ENCODE measurements at regions not wholly inside any gene's neighbourhood (a gene's known extent, or its start where the extent isn't known, plus 50 kb on each side); places are given as distances from the start of the nearest gene placed in this dataset.

DNA sequence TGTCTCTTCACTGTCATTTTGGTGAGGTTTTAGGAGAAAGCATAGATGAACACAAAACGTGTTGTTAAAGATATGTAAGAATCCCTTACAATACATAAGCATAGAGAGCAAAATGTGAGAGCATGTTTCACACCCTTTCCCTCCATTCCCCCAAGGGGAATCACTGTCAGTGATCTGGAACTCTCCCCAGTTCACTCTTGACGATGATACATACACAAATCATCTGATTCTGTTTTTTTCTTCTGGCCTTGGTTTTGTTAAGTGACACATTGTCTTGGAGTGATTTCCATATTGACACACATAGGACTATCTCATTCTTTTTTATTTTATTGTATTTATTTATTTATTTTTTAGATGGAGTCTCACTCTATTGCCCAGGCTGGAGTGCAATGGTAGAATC is 53.7 kb upstream of the TANC1 start:
- H3K9me3 Mint-ChIP-seq (ENCODE audit: low read depth) = no peaks in the 10 kb centered on the region
- CTCF ChIA-PET = no interaction called here
- H3K36me3 Mint-ChIP-seq = no peaks in the 10 kb centered on the region
- no peaks in the 10 kb centered on the region for H3K4me1 Mint-ChIP-seq
- no peak overlapping the region for H3K27ac Mint-ChIP-seq
- ATAC-seq (no peak), DNase-seq (no peak)
- H3K4me3 Mint-ChIP-seq = no peak overlapping the region
- H3K27me3 Mint-ChIP-seq = peaks cover 17% of the 10 kb centered on the region

DNA sequence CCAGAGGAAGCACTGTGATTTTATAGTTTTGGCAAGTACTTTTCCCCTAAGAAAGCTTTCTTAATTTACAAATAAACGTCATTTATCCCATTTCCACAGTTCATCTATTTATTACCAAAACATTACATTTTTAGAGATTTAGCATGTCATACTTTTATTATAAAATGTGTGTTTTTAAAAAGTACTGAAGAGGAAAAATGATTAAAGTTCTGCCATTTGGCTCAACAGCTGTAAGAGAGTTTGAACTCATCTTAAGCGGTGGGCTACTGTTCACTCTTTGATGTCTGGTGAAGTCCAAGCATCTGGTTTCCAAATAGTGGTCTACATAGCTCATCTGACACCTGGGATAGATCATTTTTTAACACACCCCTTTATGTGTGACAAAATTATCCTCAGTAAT is 51.3 kb upstream of the TANC1 start:
- CTCF ChIA-PET = no interaction called here
- H3K4me3 Mint-ChIP-seq = no peak overlapping the region
- H3K27ac Mint-ChIP-seq = no peak overlapping the region
- no peaks in the 10 kb centered on the region for H3K9me3 Mint-ChIP-seq (ENCODE audit: low read depth)
- no peaks in the 10 kb centered on the region for H3K36me3 Mint-ChIP-seq
- H3K4me1 Mint-ChIP-seq = no peaks in the 10 kb centered on the region
- no peak for ATAC-seq
- H3K27me3 Mint-ChIP-seq = peaks cover 15% of the 10 kb centered on the region
- DNase-seq = no peak

DNA sequence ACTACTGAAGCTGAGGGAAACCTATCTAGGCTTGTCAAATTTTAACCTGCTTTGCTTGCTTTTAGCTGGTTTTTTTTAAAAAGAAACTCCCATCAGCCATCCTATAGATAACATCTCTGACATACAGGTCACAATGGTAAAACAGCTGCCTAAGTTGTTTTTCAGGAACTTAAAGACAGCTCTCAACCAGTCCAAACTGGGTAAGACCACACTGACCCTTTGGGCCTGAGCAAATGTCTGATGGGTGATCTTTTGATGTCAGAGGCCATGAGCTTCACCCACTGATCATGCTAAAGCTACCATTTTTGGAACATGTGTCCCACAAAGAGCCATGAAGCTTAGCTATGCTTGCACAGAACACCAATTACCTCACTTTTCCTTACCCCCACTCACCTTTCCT is 50.0 kb upstream of the TANC1 start:
- H3K4me3 Mint-ChIP-seq = no peak overlapping the region
- H3K36me3 Mint-ChIP-seq = no peaks in the 10 kb centered on the region
- CTCF ChIA-PET = interaction anchor here (0.8 kb wide), 1 partner anchor 27 kb away, joined by 3 read pairs; no protein-coding TSS in a partner anchor
- no peaks in the 10 kb centered on the region for H3K4me1 Mint-ChIP-seq
- H3K9me3 Mint-ChIP-seq (ENCODE audit: low read depth) = no peaks in the 10 kb centered on the region
- H3K27ac Mint-ChIP-seq = no peak overlapping the region
- peaks cover 14% of the 10 kb centered on the region for H3K27me3 Mint-ChIP-seq
- no peak for DNase-seq
- no peak for ATAC-seq

Measured in activated CD8-positive, alpha-beta memory T cell treated with anti-CD3 and anti-CD28 coated beads, Interleukin-2, amount 10 ng/mL, durations not matched to agents 7 days and 5 days (primary cell).